Fibroblast of mammary gland (primary cell): ENCODE measurements at regions not wholly inside any gene's neighbourhood (a gene's known extent, or its start where the extent isn't known, plus 50 kb on each side); places are given as distances from the start of the nearest gene placed in this dataset.

ENCODE experiments used
- DNase-seq: peaks from one replicate; pipeline ENCODE4 v3.0.0-alpha.2; 2010; ENCODE audit warnings: low read depth
- H3K4me3 ChIP-seq: 2 replicates; pipeline ENCODE4 v1.5.1; 2011; ENCODE audit warnings: low read depth, mild to moderate bottlenecking, low read length, moderate library complexity; ENCODE audit not compliant: control insufficient read depth
- CTCF ChIP-seq: conservative IDR thresholded peaks from 2 replicates; pipeline ENCODE4 v1.5.1; 2011; ENCODE audit warnings: low read depth, low read length, inconsistent platforms; ENCODE audit not compliant: control insufficient read depth, insufficient read depth

GRCh38 chr7:361680-362401, 71.9 kb downstream of the FOXL3 start:
- H3K4me3 ChIP-seq = no peak overlapping the region
- TF ChIP-seq CTCF = no peak
- no peak for DNase-seq

- DNase-seq = peak; percentile 7
- no peak for TF ChIP-seq CTCF
Observed at GRCh38 chr7:362402-363096, 72.6 kb downstream of the FOXL3 start.

GRCh38 chr7:363626-364025, 73.7 kb downstream of the FOXL3 start:
- no peak overlapping the region for H3K4me3 ChIP-seq
- DNase-seq = no peak
- TF ChIP-seq CTCF = no peak

More at GRCh38 chr7:362402-363096, 72.6 kb downstream of the FOXL3 start:
- no peak overlapping the region for H3K4me3 ChIP-seq

DNA sequence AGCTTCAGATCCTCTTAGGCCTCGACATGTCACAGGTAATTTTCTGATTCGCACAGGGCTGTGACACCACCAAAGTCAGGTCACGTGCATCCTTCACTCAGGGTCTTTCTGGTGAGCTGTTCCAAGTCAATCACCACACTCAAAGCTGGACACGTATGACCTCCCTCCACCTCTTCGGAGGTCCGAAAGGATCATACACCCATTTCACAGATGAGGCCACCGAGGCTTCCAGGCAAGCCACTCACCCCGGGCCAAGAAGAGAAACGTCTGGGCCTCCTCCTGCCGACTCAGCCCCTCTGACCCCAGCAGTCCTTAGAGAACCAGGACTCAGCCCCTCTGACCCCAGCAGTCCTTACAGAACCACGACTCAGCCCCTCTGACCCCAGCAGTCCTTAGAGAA, 74.6 kb downstream of the FOXL3 start:
- H3K4me3 ChIP-seq = no peak overlapping the region
- no peak for DNase-seq
- TF ChIP-seq CTCF = no peak

DNA sequence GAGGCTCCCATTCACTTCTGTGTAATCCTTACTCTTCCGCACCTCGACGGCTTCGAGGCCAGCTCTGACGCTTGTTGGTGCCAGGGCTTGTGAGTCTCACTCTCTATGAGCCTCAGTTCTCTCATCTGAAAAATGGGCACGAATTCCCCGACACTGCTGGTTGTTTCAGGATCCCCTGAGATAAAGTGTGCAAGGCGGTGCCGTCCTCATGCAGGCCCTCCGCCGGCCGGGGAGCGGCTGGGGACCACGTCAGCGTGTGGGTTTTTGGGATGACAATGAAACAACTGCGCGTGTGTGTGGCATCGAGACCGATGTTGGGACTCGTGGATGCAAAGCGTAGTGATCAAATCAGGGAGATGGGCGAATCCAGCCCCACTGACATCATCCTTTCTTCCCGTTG, 75.6 kb downstream of the FOXL3 start:
- H3K4me3 ChIP-seq = no peak overlapping the region
- no peak for DNase-seq
- TF ChIP-seq CTCF = no peak

DNA sequence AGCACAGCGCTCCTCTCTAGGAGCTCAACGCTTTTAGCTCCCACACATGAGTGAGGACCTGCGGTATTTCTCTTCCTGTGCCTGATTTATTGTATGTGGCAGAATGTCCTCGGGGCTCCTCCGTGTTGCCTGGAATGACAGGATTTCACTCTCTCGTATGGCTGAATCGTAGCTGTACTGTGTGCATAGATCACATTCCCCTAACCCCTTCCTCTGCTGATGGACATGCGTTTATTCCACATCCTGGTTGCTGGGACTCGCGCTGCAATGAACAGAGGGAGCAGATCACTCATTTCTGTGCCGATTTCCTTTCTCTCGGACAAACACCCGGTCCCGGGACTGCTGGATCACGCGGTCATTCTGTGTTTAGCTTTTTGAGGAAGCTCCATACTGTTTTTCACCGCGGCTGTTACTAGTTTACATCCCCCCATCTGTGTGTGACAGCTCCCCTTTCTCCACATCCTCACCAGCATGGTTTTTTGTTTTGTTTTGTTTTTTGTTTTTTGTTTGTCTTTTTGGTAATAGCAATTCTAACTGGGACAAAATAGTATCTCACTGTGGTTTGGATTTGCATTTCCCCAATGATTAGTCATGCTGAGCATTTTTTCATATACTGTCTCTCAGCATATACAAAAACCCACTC, 76.3 kb downstream of the FOXL3 start:
- no peak for TF ChIP-seq CTCF
- no peak for DNase-seq
- no peak overlapping the region for H3K4me3 ChIP-seq
